ENCODE measurements at regions not wholly inside any gene's neighbourhood (a gene's known extent, or its start where the extent isn't known, plus 50 kb on each side); places are given as distances from the start of the nearest gene placed in this dataset.
"Not testable (repeated sequence)": the region's sequence is repeated elsewhere in the genome, so short reads cannot be mapped to it uniquely, and the experiment has no call there.

GRCh38 chr21:28011970-28012369, 980.7 kb downstream of the LTN1 start:
- not testable (repeated sequence) for TF ChIP-seq CTCF (IDR thresholded peaks at IDR 0.05; ENCODE audit: extremely low read depth in 1 of 2, insufficient read depth in 1 of 2, low read depth in 1 of 2, low read length in 2 of 2); EZH2 (IDR thresholded peaks at IDR 0.05; ENCODE audit: borderline replicate concordance, low read depth, low read length, severe bottlenecking); POLR2A (IDR thresholded peaks at IDR 0.05; ENCODE audit: low read depth, low read length); MAX (IDR thresholded peaks at IDR 0.05; ENCODE audit: insufficient read depth, insufficient read length); FOS (IDR thresholded peaks at IDR 0.05; ENCODE audit: borderline replicate concordance, insufficient read depth, low read length); JUN (IDR thresholded peaks at IDR 0.05; ENCODE audit: borderline replicate concordance, insufficient read depth, insufficient read length, low read depth); POLR2AphosphoS5 (IDR thresholded peaks at IDR 0.05; ENCODE audit: insufficient read depth, low read depth, low read length); MYC (IDR thresholded peaks at IDR 0.05; ENCODE audit: low read depth, low read length); GATA2 (IDR thresholded peaks at IDR 0.05; ENCODE audit: insufficient read depth, insufficient read length, low read depth, low read length)
